ENCODE measurements at regions not wholly inside any gene's neighbourhood (a gene's known extent, or its start where the extent isn't known, plus 50 kb on each side); places are given as distances from the start of the nearest gene placed in this dataset.

- Mint-ChIP-seq H3K9me3 (ENCODE audit: unreplicated experiment) (peaks cover 3% of the 10 kb centered on the region), H3K36me3 (ENCODE audit: unreplicated experiment) (no peaks in the 10 kb centered on the region), H3K27ac (ENCODE audit: unreplicated experiment) (no peak overlapping the region), H3K4me3 (ENCODE audit: unreplicated experiment) (no peak overlapping the region), H3K4me1 (ENCODE audit: unreplicated experiment) (peaks cover 21% of the 10 kb centered on the region), H3K27me3 (ENCODE audit: unreplicated experiment) (no peaks in the 10 kb centered on the region)
- no peak for DNase-seq (ENCODE audit: extremely low spot score, unreplicated experiment)
- TF ChIP-seq CTCF (IDR thresholded peaks at IDR 0.05), result no peak
These were observed 102.2 kb upstream of the JUN start for GRCh38 chr1:58885998-58886397.

DNA sequence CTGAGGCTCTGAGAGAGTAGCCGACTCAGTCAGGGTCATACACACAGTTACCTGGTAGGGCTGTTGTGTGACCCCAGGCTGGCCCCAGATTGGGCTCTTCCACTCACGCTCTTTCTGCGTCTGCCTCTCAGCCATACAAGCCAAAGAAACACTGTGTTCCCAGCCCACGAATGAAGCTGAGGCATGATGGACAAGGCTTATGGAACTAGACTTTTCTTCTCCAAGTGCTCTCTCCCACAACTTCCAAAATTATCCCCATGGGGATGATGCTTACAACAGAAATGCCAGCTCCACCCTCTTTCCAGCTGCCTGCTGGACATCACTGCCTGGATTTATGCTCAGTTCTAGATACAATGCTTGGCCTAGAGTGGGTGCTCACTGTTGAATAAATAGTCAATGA is 102.8 kb upstream of the JUN start:
- Mint-ChIP-seq H3K4me3 (ENCODE audit: unreplicated experiment) (no peak overlapping the region), H3K9me3 (ENCODE audit: unreplicated experiment) (peaks cover 3% of the 10 kb centered on the region), H3K27me3 (ENCODE audit: unreplicated experiment) (no peaks in the 10 kb centered on the region), H3K4me1 (ENCODE audit: unreplicated experiment) (peaks cover 21% of the 10 kb centered on the region), H3K27ac (ENCODE audit: unreplicated experiment) (no peak overlapping the region), H3K36me3 (ENCODE audit: unreplicated experiment) (no peaks in the 10 kb centered on the region)
- TF ChIP-seq CTCF (IDR thresholded peaks at IDR 0.05), result no peak
- no peak for DNase-seq (ENCODE audit: extremely low spot score, unreplicated experiment)

DNA sequence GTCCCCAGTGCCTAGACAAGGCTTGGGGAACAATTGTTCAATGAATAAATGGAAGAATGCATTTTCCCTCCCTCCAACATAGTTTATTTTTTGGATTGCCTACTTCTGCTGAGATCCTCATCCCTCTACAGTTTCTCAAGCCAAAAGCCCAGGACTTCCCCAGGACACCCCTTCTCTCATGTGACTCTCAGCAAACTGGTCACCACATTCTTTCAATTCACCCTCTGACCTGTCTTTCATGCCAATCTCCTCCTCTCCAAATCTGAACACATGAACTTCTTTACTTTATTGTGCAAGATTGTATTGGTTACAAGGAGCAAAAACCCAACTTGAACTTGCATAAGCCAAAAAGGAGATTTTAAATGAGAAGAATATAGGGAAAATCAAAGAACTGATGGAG is 103.2 kb upstream of the JUN start:
- H3K36me3 Mint-ChIP-seq (ENCODE audit: unreplicated experiment), result no peaks in the 10 kb centered on the region
- DNase-seq (ENCODE audit: extremely low spot score, unreplicated experiment), result no peak
- no peak for TF ChIP-seq CTCF (IDR thresholded peaks at IDR 0.05)
- H3K27ac Mint-ChIP-seq (ENCODE audit: unreplicated experiment), result no peak overlapping the region
- H3K4me3 Mint-ChIP-seq (ENCODE audit: unreplicated experiment), result no peak overlapping the region
- peaks cover 3% of the 10 kb centered on the region for H3K9me3 Mint-ChIP-seq (ENCODE audit: unreplicated experiment)
- peaks cover 18% of the 10 kb centered on the region for H3K4me1 Mint-ChIP-seq (ENCODE audit: unreplicated experiment)
- H3K27me3 Mint-ChIP-seq (ENCODE audit: unreplicated experiment), result no peaks in the 10 kb centered on the region

- Mint-ChIP-seq H3K27me3 (ENCODE audit: unreplicated experiment) (no peaks in the 10 kb centered on the region), H3K4me1 (ENCODE audit: unreplicated experiment) (peaks cover 12% of the 10 kb centered on the region), H3K9me3 (ENCODE audit: unreplicated experiment) (no peaks in the 10 kb centered on the region), H3K4me3 (ENCODE audit: unreplicated experiment) (no peak overlapping the region), H3K36me3 (ENCODE audit: unreplicated experiment) (no peaks in the 10 kb centered on the region), H3K27ac (ENCODE audit: unreplicated experiment) (no peak overlapping the region)
- DNase-seq (ENCODE audit: extremely low spot score, unreplicated experiment), result no peak
- TF ChIP-seq CTCF (IDR thresholded peaks at IDR 0.05), result no peak
These were observed 105.0 kb upstream of the JUN start for GRCh38 chr1:58888833-58889232.

- DNase-seq (ENCODE audit: extremely low spot score, unreplicated experiment), result no peak
- H3K4me1 Mint-ChIP-seq (ENCODE audit: unreplicated experiment), result peaks cover 14% of the 10 kb centered on the region
- no peak overlapping the region for H3K27ac Mint-ChIP-seq (ENCODE audit: unreplicated experiment)
- no peaks in the 10 kb centered on the region for H3K9me3 Mint-ChIP-seq (ENCODE audit: unreplicated experiment)
- H3K36me3 Mint-ChIP-seq (ENCODE audit: unreplicated experiment), result no peaks in the 10 kb centered on the region
- no peak for TF ChIP-seq CTCF (IDR thresholded peaks at IDR 0.05)
- H3K27me3 Mint-ChIP-seq (ENCODE audit: unreplicated experiment), result no peaks in the 10 kb centered on the region
- H3K4me3 Mint-ChIP-seq (ENCODE audit: unreplicated experiment), result no peak overlapping the region
These were observed 106.3 kb upstream of the JUN start for GRCh38 chr1:58890113-58890512.

All from osteocyte (in vitro differentiated cells).